IPS-18a (cell line): ENCODE measurements at regions not wholly inside any gene's neighbourhood (a gene's known extent, or its start where the extent isn't known, plus 50 kb on each side); places are given as distances from the start of the nearest gene placed in this dataset.

Source experiments
- H3K27ac ChIP-seq: one replicate; pipeline ENCODE4 v1.5.1; 2013; ENCODE audit warnings: low read length
- H3K27me3 ChIP-seq: one replicate; pipeline ENCODE4 v1.6.1; 2013; ENCODE audit warnings: mild to moderate bottlenecking, low read length; ENCODE audit not compliant: control insufficient read depth, insufficient read depth
- H3K36me3 ChIP-seq: one replicate; pipeline ENCODE4 v1.6.1; 2013; ENCODE audit warnings: low read depth, low read length; ENCODE audit not compliant: control insufficient read depth
- H3K4me1 ChIP-seq: one replicate; pipeline ENCODE4 v1.6.1; 2013; ENCODE audit warnings: low read depth, low read length; ENCODE audit not compliant: control insufficient read depth
- H3K4me3 ChIP-seq: one replicate; pipeline ENCODE4 v1.5.1; 2013; ENCODE audit warnings: low read length
- H3K9ac ChIP-seq: one replicate; pipeline ENCODE4 v1.6.1; 2013; ENCODE audit warnings: mild to moderate bottlenecking, low read length, moderate library complexity
- H3K9me3 ChIP-seq: one replicate; pipeline ENCODE4 v1.6.1; 2013; ENCODE audit warnings: low read depth, low read length; ENCODE audit not compliant: control insufficient read depth

GRCh38 chr2:217092710-217093379 is 233.0 kb upstream of the TNP1 start:
- Histone ChIP-seq H3K4me1 (no peaks in the 10 kb centered on the region), H3K4me3 (no peak overlapping the region), H3K9ac (no peak overlapping the region), H3K36me3 (no peaks in the 10 kb centered on the region), H3K27me3 (no peaks in the 10 kb centered on the region), H3K27ac (no peak overlapping the region), H3K9me3 (no peaks in the 10 kb centered on the region)

- no peak overlapping the region for H3K9ac ChIP-seq
- H3K4me1 ChIP-seq: no peaks in the 10 kb centered on the region
- H3K27ac ChIP-seq: no peak overlapping the region
Observed at GRCh38 chr2:217091531-217091930, 231.7 kb upstream of the TNP1 start.

GRCh38 chr2:217090884-217091283 is 231.0 kb upstream of the TNP1 start:
- Histone ChIP-seq H3K36me3 (no peaks in the 10 kb centered on the region), H3K9ac (no peak overlapping the region), H3K27me3 (no peaks in the 10 kb centered on the region), H3K4me1 (no peaks in the 10 kb centered on the region), H3K27ac (no peak overlapping the region), H3K4me3 (no peak overlapping the region), H3K9me3 (no peaks in the 10 kb centered on the region)

More at GRCh38 chr2:217091531-217091930, 231.7 kb upstream of the TNP1 start:
- no peaks in the 10 kb centered on the region for H3K36me3 ChIP-seq
- no peaks in the 10 kb centered on the region for H3K27me3 ChIP-seq
- no peaks in the 10 kb centered on the region for H3K9me3 ChIP-seq
- H3K4me3 ChIP-seq: no peak overlapping the region

GRCh38 chr2:217090024-217090473 is 230.2 kb upstream of the TNP1 start:
- Histone ChIP-seq H3K36me3 (no peaks in the 10 kb centered on the region), H3K27ac (no peak overlapping the region), H3K4me3 (no peak overlapping the region), H3K4me1 (no peaks in the 10 kb centered on the region), H3K9ac (no peak overlapping the region), H3K27me3 (no peaks in the 10 kb centered on the region), H3K9me3 (no peaks in the 10 kb centered on the region)

- Histone ChIP-seq H3K4me1 (no peaks in the 10 kb centered on the region), H3K9ac (no peak overlapping the region), H3K9me3 (no peaks in the 10 kb centered on the region), H3K36me3 (no peaks in the 10 kb centered on the region), H3K27me3 (no peaks in the 10 kb centered on the region), H3K4me3 (no peak overlapping the region), H3K27ac (no peak overlapping the region)
Observed at GRCh38 chr2:217086718-217087117, 226.9 kb upstream of the TNP1 start.

GRCh38 chr2:217086038-217086522 is 226.2 kb upstream of the TNP1 start:
- Histone ChIP-seq H3K9ac (no peak overlapping the region), H3K27ac (no peak overlapping the region), H3K9me3 (no peaks in the 10 kb centered on the region), H3K4me3 (no peak overlapping the region), H3K36me3 (no peaks in the 10 kb centered on the region), H3K27me3 (no peaks in the 10 kb centered on the region), H3K4me1 (no peaks in the 10 kb centered on the region)

- no peak overlapping the region for H3K9ac ChIP-seq
- no peaks in the 10 kb centered on the region for H3K4me1 ChIP-seq
- H3K36me3 ChIP-seq: no peaks in the 10 kb centered on the region
- H3K27me3 ChIP-seq: no peaks in the 10 kb centered on the region
- no peak overlapping the region for H3K27ac ChIP-seq
- no peak overlapping the region for H3K4me3 ChIP-seq
- no peaks in the 10 kb centered on the region for H3K9me3 ChIP-seq
Observed at GRCh38 chr2:217085543-217085942, 225.7 kb upstream of the TNP1 start.

- Histone ChIP-seq H3K36me3 (no peaks in the 10 kb centered on the region), H3K4me3 (no peak overlapping the region), H3K27me3 (no peaks in the 10 kb centered on the region), H3K9me3 (no peaks in the 10 kb centered on the region), H3K4me1 (no peaks in the 10 kb centered on the region), H3K27ac (no peak overlapping the region), H3K9ac (no peak overlapping the region)
Observed at GRCh38 chr2:217081799-217082198, 221.9 kb upstream of the TNP1 start.

GRCh38 chr2:217079165-217079564 is 219.3 kb upstream of the TNP1 start:
- H3K9ac ChIP-seq: no peak overlapping the region
- H3K9me3 ChIP-seq: no peaks in the 10 kb centered on the region
- no peaks in the 10 kb centered on the region for H3K27me3 ChIP-seq
- H3K27ac ChIP-seq: no peak overlapping the region
- no peaks in the 10 kb centered on the region for H3K36me3 ChIP-seq
- no peak overlapping the region for H3K4me3 ChIP-seq
- no peaks in the 10 kb centered on the region for H3K4me1 ChIP-seq

GRCh38 chr2:217077831-217078407 is 218.1 kb upstream of the TNP1 start:
- Histone ChIP-seq H3K9ac (no peak overlapping the region), H3K36me3 (no peaks in the 10 kb centered on the region), H3K27ac (no peak overlapping the region), H3K4me3 (no peak overlapping the region), H3K27me3 (no peaks in the 10 kb centered on the region), H3K9me3 (no peaks in the 10 kb centered on the region), H3K4me1 (no peaks in the 10 kb centered on the region)

- Histone ChIP-seq H3K9me3 (no peaks in the 10 kb centered on the region), H3K4me3 (no peak overlapping the region), H3K9ac (no peak overlapping the region), H3K27me3 (no peaks in the 10 kb centered on the region), H3K4me1 (no peaks in the 10 kb centered on the region), H3K27ac (no peak overlapping the region), H3K36me3 (no peaks in the 10 kb centered on the region)
Observed at GRCh38 chr2:217076657-217077232, 216.9 kb upstream of the TNP1 start.

- H3K27me3 ChIP-seq: no peaks in the 10 kb centered on the region
- H3K27ac ChIP-seq: no peak overlapping the region
- H3K4me1 ChIP-seq: no peaks in the 10 kb centered on the region
- no peak overlapping the region for H3K4me3 ChIP-seq
- H3K9ac ChIP-seq: no peak overlapping the region
- H3K9me3 ChIP-seq: no peaks in the 10 kb centered on the region
- no peaks in the 10 kb centered on the region for H3K36me3 ChIP-seq
Observed at GRCh38 chr2:217076058-217076435, 216.2 kb upstream of the TNP1 start.
